Endothelial cell of umbilical vein (primary cell): ENCODE measurements at regions not wholly inside any gene's neighbourhood (a gene's known extent, or its start where the extent isn't known, plus 50 kb on each side); places are given as distances from the start of the nearest gene placed in this dataset.

Source experiments
- BruUV-seq: library from RNA; stranded (reverse); fragments of 400-500 nt; replicated peaks from 2 replicates; lab custom pipeline; 2021; lab: Mats Ljungman, UMichigan
- CTCF ChIA-PET: fragments of 300-600, 350-600 bp; sonication (Branson Sonifier 250); formaldehyde crosslinking; loops from one replicate; lab custom pipeline; 2021; ENCODE audit warnings: antibody characterized with exemption, inconsistent platforms; lab: Charles Lee
- POLR2A ChIA-PET: fragments of 300-600, 350-600 bp; sonication (Branson Sonifier 250); formaldehyde crosslinking; loops from one replicate; lab custom pipeline; 2021; ENCODE audit warnings: antibody characterized with exemption, inconsistent platforms; lab: Charles Lee
- DNase-seq: peaks from one replicate; pipeline ENCODE4 v3.0.0-alpha.2; 2011; ENCODE audit warnings: low read depth, low spot score
- FAIRE-seq: peaks from 2 replicates; lab custom pipeline; 2011; peaks lifted over from hg19 to GRCh38; lab: Jason Lieb, UNC
- H2AFZ ChIP-seq: 2 replicates; pipeline ENCODE4 v1.6.0; 2012; ENCODE audit warnings: low read depth, low read length, control low read depth, inconsistent platforms
- H3K27ac ChIP-seq: 2 replicates; pipeline ENCODE4 v1.5.1; 2011; ENCODE audit warnings: low read depth, mild to moderate bottlenecking, control low read depth, low read length, moderate library complexity; ENCODE audit not compliant: insufficient read depth
- H3K27me3 ChIP-seq, 2 experiments: 2 replicates each; pipeline versions ENCODE4 v1.6.0 to v1.6.1; 2011; ENCODE audit warnings: low read length in 2 of 2, mixed read lengths in 1 of 2; ENCODE audit not compliant: control insufficient read depth in 2 of 2, insufficient read depth in 2 of 2
- H3K36me3 ChIP-seq, 2 experiments: 2 replicates in 1 of 2; 3 replicates in 1 of 2; pipeline ENCODE4 v1.5.1; 2011; ENCODE audit warnings: low read length in 2 of 2, mild to moderate bottlenecking in 1 of 2, moderate library complexity in 1 of 2; ENCODE audit not compliant: control insufficient read depth in 2 of 2, insufficient read depth in 2 of 2; ENCODE audit errors: extremely low read depth in 1 of 2
- H3K4me1 ChIP-seq: 3 replicates; pipeline ENCODE4 v1.5.1; 2011; ENCODE audit warnings: mild to moderate bottlenecking, low read length; ENCODE audit not compliant: control insufficient read depth, insufficient read depth; ENCODE audit errors: extremely low read depth
- H3K4me2 ChIP-seq: 2 replicates; pipeline ENCODE4 v1.6.1; 2011; ENCODE audit warnings: low read length, control low read depth, mixed read lengths; ENCODE audit not compliant: insufficient read depth
- H3K4me3 ChIP-seq, 3 experiments: fragments of 200-600 bp in 1 of 3; sonication (generic), shearing (Covaris generic) in 1 of 3; replicated peaks in 1 of 3; 2 replicates each; pipeline ENCODE4 v1.5.1; 2011 to 2016; ENCODE audit warnings: control low read depth in 3 of 3, low read length in 3 of 3, mild to moderate bottlenecking in 2 of 3, inconsistent platforms in 1 of 3, low read depth in 1 of 3, moderate library complexity in 1 of 3; ENCODE audit not compliant: insufficient read depth in 1 of 3
- H3K79me2 ChIP-seq: 2 replicates; pipeline ENCODE4 v1.6.0; 2012; ENCODE audit warnings: low read length, inconsistent platforms; ENCODE audit not compliant: control insufficient read depth, insufficient read depth
- H3K9ac ChIP-seq: replicated peaks from 2 replicates; pipeline ENCODE3; 2011; ENCODE audit warnings: low read length, control low read depth; ENCODE audit not compliant: insufficient read depth; ENCODE audit errors: extremely low read depth
- H3K9me1 ChIP-seq: replicated peaks from 3 replicates; pipeline ENCODE4 v1.6.0; 2011; ENCODE audit warnings: mild to moderate bottlenecking, low read length; ENCODE audit not compliant: control insufficient read depth, insufficient read depth; ENCODE audit errors: extremely low read depth
- H3K9me3 ChIP-seq: replicated peaks from 2 replicates; pipeline ENCODE4 v1.5.1; 2012; ENCODE audit warnings: low read length, inconsistent platforms; ENCODE audit not compliant: control insufficient read depth, insufficient read depth
- H4K20me1 ChIP-seq: replicated peaks from 2 replicates; pipeline ENCODE3; 2011; ENCODE audit warnings: mild to moderate bottlenecking, low read length; ENCODE audit not compliant: control insufficient read depth, insufficient read depth; ENCODE audit errors: extremely low read depth
- EZH2 ChIP-seq: IDR thresholded peaks from 2 replicates; pipeline ENCODE4 v1.6.1; 2012; ENCODE audit warnings: borderline replicate concordance, low read depth, mild to moderate bottlenecking, moderate library complexity, low read length, inconsistent platforms; ENCODE audit not compliant: severe bottlenecking
- FOS ChIP-seq: IDR thresholded peaks from 2 replicates; pipeline ENCODE4 v1.6.1; 2011; ENCODE audit warnings: mild to moderate bottlenecking, low read length, moderate library complexity, borderline replicate concordance; ENCODE audit not compliant: insufficient read depth
- JUN ChIP-seq: IDR thresholded peaks from 2 replicates; pipeline ENCODE4 v1.6.1; 2011; ENCODE audit warnings: borderline replicate concordance, low read depth; ENCODE audit not compliant: insufficient read length, insufficient read depth
- dilution Hi-C: fragments of 300-500 bp; cut with MboI; formaldehyde crosslinking; loops from one replicate; pipeline ENCODE4 v1.15.0; 2019; ENCODE audit warnings: low sequenced_read_pairs; ENCODE audit not compliant: extremely low pct_ligation_motif_present
- intact Hi-C: fragments of 100-400 bp; cut with micrococcal nuclease; formaldehyde crosslinking; loops from one replicate; pipeline ENCODE4 v1.10.0; 2022

DNA sequence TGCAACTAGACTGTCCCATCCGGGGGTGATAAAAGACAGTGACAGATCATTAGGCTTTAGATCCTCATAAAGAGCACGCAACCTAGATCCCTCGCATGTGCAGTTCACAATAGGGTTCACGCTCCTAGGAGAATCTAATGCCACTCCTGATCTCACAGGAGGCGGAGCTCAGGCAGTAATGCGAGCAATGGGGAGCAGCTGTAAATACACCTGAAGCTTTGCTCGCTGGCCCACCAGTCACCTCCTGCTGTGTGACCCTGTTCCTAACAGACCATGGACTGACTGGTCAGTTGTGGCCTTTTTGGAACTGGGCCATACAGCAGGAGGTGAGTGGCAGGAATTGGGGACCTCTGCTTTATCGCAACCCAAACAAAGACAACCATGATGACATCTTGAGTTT is 173.2 kb downstream of the DLEU7 start:
- dilution Hi-C loops, result no loop called here
- Histone ChIP-seq H3K4me1 (peaks cover 8% of the 10 kb centered on the region), H3K27ac (no peak overlapping the region), H3K79me2 (no peaks in the 10 kb centered on the region), H2AFZ (no peak overlapping the region), H3K36me3 (no peaks in the 10 kb centered on the region), H3K4me2 (no peak overlapping the region), H3K9me3 (no peaks in the 10 kb centered on the region), H3K9ac (no peak overlapping the region), H3K4me3 (no peak overlapping the region), H3K9me1 (no peaks in the 10 kb centered on the region), H3K27me3 (no peaks in the 10 kb centered on the region), H4K20me1 (no peaks in the 10 kb centered on the region)
- intact Hi-C loops, result no loop called here
- no peak for FAIRE-seq
- no TSS peak for BruUV-seq
- no peak for DNase-seq
- CTCF ChIA-PET, result interaction anchor here (1.4 kb wide), 1 partner anchor 15 kb away, joined by 4 read pairs; no protein-coding TSS in a partner anchor
- POLR2A ChIA-PET, result no interaction called here
- no peak for TF ChIP-seq EZH2

DNA sequence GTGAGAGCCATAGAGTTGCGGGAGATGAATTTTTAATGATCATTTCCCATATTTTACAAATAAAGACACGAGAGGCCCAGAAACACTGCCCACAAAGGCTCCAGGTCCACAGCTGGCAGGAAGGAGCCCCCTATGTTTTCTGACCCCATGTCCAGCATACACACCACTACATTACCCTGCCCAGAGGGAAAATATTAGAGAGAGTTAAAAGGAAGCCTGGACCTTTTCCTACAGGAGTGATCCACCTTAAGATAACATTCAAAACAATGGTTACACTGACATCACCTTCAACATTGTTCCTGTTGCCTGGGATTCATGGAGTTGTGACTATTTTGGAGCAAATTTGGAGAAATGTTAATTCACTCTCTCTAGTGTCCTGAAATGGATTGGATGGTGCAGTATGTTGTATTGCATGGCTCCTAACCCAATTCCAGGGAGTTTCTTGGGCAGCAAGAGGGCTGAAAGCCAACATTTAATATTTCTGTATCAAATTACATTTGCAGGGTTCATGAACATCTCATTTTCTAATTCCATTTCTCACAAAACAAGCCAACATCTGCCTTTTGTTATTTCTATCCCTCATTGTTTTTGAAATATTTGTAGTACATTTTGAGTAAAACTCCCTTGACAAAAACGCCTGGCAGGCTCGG is 172.5 kb downstream of the DLEU7 start:
- H3K4me3 ChIP-seq, result no peak overlapping the region
- dilution Hi-C loops (no loop called here), intact Hi-C loops (no loop called here)
- no peak overlapping the region for H3K27ac ChIP-seq
- H3K27me3 ChIP-seq, result no peaks in the 10 kb centered on the region
- BruUV-seq, result no TSS peak
- no peaks in the 10 kb centered on the region for H3K79me2 ChIP-seq
- TF ChIP-seq FOS, result no peak
- TF ChIP-seq JUN, result peak; percentile 27
- no peak overlapping the region for H2AFZ ChIP-seq
- peak; percentile 58 for DNase-seq
- H3K4me1 ChIP-seq, result peaks cover 10% of the 10 kb centered on the region
- no peaks in the 10 kb centered on the region for H3K36me3 ChIP-seq
- FAIRE-seq, result peak; percentile 55
- no peaks in the 10 kb centered on the region for H3K9me1 ChIP-seq
- ChIA-PET CTCF (interaction anchor here (1.4 kb wide), 1 partner anchor 14 kb away, joined by 4 read pairs; no protein-coding TSS in a partner anchor), POLR2A (no interaction called here)
- H4K20me1 ChIP-seq, result no peaks in the 10 kb centered on the region
- H3K9ac ChIP-seq, result no peak overlapping the region
- no peak overlapping the region for H3K4me2 ChIP-seq
- no peaks in the 10 kb centered on the region for H3K9me3 ChIP-seq
